ENCODE measurements at regions not wholly inside any gene's neighbourhood (a gene's known extent, or its start where the extent isn't known, plus 50 kb on each side); places are given as distances from the start of the nearest gene placed in this dataset.

GRCh38 chr14:101233808-101234207 is 327.5 kb upstream of the DIO3 start:
- TF ChIP-seq CTCF (IDR thresholded peaks at IDR 0.05; ENCODE audit: low read depth, low read length) (no peak), EZH2phosphoT487 (IDR thresholded peaks at IDR 0.05; ENCODE audit: low read depth) (no peak)

Measured in OCI-LY3 (cell line).